Fibroblast of lung (primary cell): ENCODE measurements at regions not wholly inside any gene's neighbourhood (a gene's known extent, or its start where the extent isn't known, plus 50 kb on each side); places are given as distances from the start of the nearest gene placed in this dataset.

Source experiments
- EZH2 ChIP-seq: IDR thresholded peaks from 2 replicates; pipeline ENCODE4 v1.5.1; 2012; ENCODE audit warnings: low read length, control low read depth, mild to moderate bottlenecking; ENCODE audit errors: missing control alignments
- TF ChIP-seq, protein P1 (sequence below), 2 donors: IDR thresholded peaks in 1 of 2; conservative IDR thresholded peaks in 1 of 2; 1 replicate in 1 of 2; 2 replicates in 1 of 2; pipeline ENCODE4 v1.5.1; 2011 to 2012; ENCODE audit warnings: low read length in 2 of 2, control low read depth in 1 of 2, inconsistent platforms in 1 of 2, low read depth in 1 of 2, mild to moderate bottlenecking in 1 of 2

DNA sequence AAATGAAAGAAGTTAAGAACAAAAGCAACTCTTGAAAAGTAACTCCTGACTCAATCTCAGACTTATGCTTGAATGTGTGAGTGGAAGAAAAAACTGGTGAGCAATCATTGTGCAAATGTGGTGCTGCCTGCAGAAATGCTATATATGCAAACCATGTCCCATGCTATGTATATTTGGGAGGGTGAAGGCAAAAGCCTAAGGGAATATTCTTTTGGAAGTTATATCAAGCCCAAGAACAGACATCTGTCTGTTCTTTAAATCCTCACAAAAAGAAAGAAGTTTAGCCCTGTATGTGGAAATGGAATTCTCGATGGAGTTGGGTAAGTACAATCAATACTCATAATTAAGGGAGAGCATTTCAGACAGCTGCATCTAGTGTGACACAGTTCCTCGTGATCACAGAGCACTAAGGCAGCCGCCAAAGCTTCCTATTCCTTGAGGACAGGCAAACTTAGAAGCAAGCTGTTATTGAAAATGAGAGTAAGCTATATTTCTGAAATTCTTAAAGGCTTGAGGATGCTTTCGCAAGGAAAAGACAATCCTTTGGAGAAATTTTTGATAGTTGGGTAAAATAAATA lies 406.5 kb upstream of the CHORDC1 start:
- no peak for TF ChIP-seq EZH2
- TF ChIP-seq, protein P1, sequence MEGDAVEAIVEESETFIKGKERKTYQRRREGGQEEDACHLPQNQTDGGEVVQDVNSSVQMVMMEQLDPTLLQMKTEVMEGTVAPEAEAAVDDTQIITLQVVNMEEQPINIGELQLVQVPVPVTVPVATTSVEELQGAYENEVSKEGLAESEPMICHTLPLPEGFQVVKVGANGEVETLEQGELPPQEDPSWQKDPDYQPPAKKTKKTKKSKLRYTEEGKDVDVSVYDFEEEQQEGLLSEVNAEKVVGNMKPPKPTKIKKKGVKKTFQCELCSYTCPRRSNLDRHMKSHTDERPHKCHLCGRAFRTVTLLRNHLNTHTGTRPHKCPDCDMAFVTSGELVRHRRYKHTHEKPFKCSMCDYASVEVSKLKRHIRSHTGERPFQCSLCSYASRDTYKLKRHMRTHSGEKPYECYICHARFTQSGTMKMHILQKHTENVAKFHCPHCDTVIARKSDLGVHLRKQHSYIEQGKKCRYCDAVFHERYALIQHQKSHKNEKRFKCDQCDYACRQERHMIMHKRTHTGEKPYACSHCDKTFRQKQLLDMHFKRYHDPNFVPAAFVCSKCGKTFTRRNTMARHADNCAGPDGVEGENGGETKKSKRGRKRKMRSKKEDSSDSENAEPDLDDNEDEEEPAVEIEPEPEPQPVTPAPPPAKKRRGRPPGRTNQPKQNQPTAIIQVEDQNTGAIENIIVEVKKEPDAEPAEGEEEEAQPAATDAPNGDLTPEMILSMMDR (conservative IDR thresholded peaks at IDR 0.05 in 1 of 2, IDR thresholded peaks at IDR 0.05 in 1 of 2; ENCODE audit: low read depth in 1 of 2, low read length in 2 of 2), result no peak
